ENCODE measurements at regions not wholly inside any gene's neighbourhood (a gene's known extent, or its start where the extent isn't known, plus 50 kb on each side); places are given as distances from the start of the nearest gene placed in this dataset.
"Not testable (repeated sequence)": the region's sequence is repeated elsewhere in the genome, so short reads cannot be mapped to it uniquely, and the experiment has no call there.

DNA sequence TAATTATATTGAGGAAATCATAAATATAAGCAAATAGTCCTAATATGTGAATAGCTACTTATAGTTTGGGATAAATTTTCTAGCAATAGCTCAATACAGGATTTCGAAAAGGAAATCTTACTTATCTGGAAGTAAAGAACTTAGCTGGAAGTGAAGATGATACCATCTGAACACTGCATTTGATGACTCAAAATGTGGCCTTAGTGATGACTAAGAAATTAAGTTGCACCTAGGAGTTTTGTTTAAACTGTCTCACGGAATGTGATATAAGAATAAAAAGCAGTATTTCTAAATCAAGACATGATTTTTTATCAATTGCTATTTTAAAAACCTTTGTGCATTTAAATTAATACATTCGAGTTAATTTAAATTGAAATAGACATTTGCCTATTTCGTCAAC is 91.2 kb downstream of the EOMES start:
- DNase-seq (ENCODE audit: low spot score) (no peak), FAIRE-seq (no peak)

DNA sequence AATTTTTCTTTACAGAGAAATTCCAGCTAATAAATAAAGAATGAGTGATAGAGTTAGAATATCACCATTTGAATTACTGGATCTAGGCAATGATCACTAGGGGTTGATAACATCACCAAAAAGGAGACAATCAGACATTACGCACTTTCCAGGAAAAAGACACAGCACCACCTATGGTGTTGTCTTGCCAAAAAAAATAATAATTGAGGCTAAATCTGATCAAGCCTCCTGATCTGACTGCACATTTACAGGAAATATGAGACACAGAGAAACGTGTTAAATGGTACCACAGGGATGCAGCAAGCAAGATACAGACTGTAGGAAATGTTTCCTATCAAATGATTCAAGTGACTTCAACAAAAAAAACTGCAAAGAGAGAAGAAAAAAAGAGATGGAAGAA is 92.8 kb downstream of the EOMES start:
- DNase-seq (ENCODE audit: low spot score) (no peak), FAIRE-seq (no peak)

DNA sequence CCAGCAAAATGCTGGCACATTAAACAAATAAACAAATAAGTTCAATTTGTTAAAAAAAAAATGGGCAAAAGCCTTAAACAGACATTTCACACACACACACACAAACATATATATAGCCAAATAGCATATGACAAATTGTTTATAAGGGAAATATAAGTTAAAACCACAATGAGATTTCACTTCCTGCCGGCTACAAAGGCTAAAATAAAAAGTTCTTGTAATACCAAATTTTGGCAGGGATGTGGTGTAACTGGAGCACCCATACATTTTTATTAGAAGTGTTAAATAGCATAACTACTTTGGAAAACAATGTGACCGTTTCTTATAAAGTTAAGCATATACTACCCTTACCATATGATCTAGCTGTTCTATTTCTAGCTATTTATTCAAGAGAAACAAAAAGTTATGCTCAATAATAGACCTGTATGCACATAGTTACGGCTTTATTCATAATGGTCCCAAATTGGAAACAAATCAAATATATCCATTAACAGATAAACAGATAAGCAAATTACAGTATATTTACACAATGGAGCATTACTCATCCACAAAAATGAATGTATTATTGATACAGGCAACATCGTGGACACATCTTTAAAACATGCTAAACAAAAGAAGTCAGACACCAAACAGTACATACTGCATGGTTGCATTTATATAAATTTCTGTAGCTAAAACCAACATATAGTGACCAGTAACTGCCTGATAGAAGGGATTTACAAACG is 93.9 kb downstream of the EOMES start:
- DNase-seq (ENCODE audit: low spot score) = no peak
- FAIRE-seq = no peak

DNA sequence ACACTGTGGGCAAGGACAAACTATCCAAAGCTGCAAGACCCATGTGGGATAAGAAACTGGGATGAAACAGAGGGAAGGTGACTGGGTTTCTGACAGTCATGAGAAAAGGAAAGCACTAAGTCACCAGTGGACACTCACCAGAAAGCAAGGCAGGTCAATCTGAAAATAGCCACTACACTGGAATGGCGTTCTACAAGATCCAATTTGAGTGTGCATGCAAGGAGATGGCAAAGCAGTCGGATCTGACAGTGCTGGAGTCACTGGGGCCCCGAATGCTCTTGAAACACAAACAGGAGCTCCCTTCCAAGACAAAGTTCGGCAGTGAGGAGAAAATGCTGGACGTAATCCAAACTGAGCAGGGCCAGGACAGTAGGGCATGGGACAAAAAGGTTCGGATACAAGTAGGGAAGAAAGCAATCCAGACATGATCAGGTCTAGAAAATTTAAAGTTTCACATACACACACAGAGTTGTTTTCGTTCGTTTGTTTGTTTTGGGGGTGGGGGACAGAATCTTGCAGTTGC is 95.5 kb downstream of the EOMES start:
- DNase-seq (ENCODE audit: low spot score) (no peak), FAIRE-seq (no peak)

DNA sequence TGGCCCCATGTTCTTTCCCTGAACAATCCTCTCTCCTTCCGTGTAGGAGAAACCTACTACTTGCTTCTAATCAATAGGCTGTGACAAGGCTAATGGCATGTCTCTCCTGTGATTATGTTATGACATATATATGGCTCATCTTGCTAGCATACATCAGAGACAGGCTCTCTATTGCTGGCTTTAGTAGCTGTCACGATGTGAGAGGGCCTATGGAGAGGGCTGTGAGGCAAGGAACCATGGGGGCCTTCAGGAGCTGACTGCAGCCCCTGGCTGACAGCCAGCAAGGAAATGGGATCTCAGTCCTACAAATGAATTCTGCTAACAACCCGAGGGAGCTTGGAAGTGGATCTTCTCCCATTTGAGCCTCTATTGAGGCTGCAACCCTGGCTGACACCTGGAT is 96.3 kb downstream of the EOMES start:
- FAIRE-seq (no peak), DNase-seq (ENCODE audit: low spot score) (no peak)

DNA sequence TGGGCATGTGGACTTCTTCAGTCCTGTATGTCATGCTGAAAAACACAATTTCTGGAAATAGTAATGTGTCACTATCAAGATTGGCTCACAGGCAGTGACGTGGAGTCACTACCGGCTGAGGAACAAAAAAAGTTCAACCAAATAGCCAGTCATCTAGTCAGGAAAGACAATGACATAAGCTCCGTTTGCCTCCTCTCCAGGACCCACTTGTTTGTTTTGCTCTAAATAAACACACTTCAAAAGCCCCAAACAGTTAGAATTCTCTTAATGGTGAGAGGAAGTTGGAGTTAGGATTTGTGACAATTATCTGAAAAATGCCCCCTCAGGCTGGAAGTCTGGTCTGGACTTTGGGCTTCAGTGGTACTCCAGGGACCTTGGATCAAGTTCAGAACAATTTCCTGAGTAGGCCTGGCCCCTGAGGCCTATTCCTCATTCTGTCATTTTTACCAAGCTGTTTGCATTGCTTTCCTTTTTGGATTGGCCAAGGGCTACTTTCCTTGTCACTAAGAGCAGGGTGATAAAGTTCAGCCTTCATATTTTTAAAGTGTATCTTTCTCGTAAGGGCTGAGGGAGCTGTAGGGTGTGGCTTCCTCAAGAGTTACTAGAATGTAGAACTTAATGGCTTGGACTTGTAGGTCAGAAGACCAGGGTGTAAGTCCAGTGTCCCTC is 98.9 kb downstream of the EOMES start:
- no peak for FAIRE-seq
- no peak for DNase-seq (ENCODE audit: low spot score)

DNA sequence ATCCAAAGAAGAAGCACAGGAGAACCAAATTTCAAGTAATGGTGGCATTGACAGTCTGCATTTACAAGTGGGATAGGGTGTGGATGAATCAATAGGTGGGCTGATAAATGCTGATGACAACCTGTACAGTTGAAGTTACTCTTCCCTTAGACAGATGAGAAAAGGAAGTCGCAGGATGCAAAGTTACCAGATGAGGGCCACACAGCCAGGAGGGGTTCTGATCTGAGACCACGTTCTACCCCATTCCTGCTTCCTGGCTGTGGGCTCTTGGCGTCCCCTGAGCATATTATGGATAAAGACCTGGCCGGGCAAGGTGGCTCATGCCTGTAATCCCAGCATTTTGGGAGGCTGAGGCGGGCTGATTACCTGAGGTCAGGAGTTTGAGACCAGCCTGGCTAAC is 104.6 kb downstream of the EOMES start:
- FAIRE-seq = no peak
- no peak for DNase-seq (ENCODE audit: low spot score)

DNA sequence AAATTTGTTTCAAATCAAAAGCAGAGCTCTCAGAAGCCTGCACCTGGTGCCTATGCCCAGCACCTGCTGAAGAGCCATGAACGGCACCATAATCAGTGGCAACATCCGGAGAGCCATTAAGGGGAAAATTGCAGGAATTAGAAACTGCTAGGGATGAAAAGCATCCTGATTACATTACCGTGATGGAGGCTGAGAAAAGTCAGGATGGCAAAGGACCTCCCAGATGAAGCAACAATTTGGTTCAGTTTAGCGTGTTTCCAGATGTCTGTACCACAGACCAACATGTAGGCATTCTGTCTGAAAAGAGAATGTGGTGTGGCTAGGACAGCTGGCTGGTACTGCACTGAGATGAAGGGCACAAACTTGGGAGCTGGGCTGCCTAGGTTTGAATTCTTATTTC is 106.1 kb downstream of the EOMES start:
- DNase-seq (ENCODE audit: low spot score) (no peak), FAIRE-seq (no peak)

DNA sequence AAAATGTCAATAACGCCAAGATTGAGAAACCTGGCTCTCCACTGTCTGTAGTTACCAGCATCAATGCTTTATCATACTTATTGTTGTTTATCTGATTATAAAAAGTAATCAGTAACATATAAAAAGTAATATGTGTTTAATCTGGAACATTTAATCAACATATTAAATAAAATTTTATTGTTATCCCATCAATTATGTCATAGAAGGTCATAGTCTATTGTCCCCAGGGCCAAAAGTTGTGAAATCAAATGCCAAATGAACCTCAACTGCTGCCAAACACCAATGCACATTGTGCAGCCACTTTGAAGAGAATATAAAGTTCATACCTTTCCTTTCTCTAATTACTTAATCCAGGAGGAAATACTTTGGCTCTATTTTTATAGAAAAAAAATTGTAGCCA is 106.6 kb downstream of the EOMES start:
- no peak for DNase-seq (ENCODE audit: low spot score)
- no peak for FAIRE-seq

DNA sequence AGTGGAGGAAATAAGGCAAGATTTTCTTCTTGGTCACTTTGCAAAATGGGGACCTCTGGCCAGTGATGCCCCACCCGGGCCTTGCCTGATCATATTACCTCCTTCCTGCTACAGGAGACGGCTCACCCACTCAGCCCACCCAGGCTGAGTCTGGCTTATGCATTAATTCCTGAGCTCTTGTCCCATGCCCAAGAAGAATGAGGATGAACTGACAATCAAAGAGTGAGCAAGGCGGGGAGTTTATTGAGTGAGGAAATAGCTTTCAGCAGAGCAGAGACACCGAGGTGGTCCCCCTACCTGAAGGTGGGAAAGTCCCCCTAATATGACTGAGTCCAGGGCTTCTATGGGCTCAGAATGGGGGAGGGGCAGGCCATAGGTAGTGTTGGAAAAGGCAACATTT is 107.5 kb downstream of the EOMES start:
- no peak for FAIRE-seq
- no peak for DNase-seq (ENCODE audit: low spot score)

DNA sequence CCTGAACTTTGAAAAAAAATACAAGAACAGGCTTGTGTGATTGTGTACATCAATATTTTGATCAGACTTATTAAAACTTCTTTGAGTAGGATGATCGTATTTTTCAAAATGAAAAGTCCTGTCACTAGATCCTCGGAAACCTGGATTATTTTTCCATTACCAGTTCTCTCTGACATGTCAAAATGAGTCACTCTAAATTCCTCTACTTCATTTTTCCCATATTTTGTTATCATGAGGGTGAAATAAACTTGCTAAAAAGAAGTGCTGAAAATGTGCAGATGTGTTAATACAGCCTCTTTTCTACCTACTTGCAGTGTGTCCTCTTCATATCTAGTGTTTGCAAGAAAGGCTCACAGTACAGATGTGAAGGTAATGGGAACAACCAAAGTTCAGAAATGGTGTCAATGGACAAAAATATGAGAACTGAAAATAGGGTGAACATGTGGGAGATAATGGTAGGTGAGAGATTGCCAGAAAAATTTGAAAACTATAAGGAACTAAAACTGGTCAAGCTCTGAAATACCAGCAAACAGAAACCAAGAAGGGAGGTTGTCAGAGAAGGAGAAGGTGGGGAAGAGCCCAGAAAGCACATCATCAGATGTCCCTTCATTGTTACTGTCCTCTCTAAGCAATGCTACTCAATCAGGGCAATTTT is 108.2 kb downstream of the EOMES start:
- DNase-seq (ENCODE audit: low spot score) (no peak), FAIRE-seq (no peak)

DNA sequence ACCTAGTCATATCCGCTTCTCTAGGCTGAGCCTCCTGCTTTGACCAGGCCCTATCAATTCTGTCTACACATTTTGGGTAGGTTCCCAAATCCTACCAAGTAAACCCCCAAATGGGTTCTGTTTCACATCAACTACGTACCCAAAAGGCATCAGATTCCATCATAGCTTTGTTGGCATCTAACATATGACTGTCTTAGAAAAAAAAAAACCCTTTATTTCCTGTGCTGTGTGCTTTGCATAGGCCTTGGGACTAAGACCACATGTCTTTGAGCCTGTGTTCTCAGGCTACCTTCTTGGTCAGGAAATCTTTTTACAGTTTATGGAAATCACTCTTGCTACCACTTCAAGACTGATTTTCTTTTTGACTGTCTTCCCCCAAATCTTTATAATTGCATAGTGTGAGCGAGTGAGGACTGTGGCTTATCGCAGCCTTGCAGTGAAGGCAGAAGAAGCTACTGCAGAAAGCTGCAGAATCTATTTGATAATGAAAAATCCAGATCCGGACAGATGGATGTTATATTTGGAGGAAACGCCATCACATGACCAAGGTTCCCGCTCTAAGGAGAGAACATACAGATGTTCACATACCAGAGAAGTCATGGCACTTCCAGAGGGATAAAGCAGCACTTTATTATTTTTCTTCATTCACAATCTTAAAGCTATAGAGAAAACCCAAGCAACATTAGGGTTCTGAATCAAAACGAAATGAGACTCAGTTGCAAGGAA is 111.2 kb downstream of the EOMES start:
- FAIRE-seq (no peak), DNase-seq (ENCODE audit: low spot score) (no peak)

DNA sequence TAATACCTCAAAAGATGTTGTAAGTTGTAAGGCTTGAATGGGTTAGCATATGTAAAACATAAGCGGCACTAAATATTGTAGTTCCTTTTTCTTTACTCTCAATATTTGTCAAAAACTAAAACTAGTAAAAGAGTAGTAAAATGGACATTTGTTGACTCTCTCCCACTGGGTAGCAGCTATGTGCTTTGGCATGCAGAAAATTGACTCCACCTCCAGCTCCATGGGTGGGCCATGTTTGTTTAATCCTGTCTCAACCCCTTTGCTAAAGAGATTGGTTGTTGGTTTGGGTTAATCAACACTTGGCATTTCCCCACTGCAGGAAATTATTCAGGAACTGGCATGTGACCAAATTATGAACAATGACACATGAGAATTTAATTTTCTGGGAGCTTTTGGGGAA is 114.8 kb downstream of the EOMES start:
- DNase-seq (ENCODE audit: low spot score) (no peak), FAIRE-seq (no peak)

DNA sequence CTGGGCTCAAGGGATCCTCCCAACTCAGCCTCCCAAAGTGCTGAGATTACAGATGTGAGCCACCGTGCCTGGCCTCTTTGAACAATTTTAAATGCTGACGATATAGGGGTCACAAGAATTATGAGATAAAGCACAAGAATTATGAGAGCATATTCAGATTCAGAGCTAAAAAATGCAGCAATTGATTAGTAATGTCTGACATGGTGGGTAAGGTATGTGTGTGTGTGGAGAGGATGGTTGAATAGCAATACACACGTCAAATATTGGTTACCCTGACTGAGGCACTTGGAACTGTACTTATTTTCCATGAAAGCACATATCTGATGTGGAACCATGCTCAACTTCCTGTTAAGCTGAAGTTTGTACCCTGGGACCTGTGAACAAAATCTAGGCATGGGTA is 115.6 kb downstream of the EOMES start:
- FAIRE-seq (no peak), DNase-seq (ENCODE audit: low spot score) (no peak)

DNA sequence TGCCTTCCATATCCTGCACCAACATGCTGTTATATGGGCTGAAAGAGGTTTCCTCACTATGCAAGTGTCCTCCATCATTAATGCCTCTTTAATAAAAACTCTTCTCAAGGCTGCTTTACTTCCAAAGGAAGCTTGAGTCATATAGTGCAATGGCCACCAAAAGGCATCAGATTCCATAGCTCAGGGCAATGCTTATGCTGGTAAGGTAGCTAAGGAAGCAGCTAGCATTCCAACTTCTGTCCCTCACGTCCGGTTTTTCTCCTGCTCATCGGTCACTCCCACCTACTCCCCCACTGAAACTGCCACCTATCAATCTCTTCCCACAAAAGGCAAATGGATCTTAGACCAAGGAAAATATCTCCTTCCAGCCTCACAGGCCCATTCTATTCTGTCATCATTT is 117.1 kb upstream of the SLC4A7 start:
- DNase-seq (ENCODE audit: low spot score); FAIRE-seq: not testable (repeated sequence)

DNA sequence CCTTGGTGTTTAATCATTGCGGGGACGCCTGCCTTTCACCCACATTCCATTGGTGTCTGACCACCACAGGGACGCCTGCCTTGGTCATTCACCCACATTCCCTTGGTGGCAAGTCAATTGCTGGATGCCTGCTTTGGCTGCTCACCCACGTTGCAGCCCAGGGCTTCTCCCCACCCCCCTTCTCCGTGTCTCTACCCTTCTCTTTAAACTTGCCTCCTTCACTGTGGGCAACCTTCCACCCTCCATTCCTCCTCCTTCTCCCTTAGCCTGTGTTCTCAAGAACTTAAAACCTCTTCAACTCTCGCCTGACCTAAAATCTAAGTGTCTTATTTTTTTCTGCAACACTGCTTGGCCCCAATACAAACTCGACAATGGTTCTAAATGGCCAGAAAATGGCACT is 115.6 kb upstream of the SLC4A7 start:
- not testable (repeated sequence) for FAIRE-seq; DNase-seq (ENCODE audit: low spot score)

DNA sequence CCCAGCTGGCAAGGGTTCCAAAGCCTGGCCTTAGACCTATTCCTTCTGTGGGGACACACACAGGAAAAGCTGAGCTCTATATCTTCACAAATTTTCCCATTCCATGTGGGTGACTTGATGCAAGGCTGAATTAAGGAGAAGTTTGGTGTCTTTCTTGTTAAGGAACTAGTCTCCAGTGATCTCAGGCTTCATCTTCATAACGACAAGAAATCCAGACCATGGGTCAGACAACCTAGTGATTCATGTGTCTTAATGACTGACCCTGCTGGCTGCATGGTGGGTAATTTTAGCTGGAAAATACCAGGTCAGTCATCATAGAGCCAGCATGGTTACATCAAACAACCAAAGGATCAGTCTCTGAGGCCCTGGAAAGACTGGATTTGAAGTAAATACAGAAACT is 112.7 kb upstream of the SLC4A7 start:
- no peak for DNase-seq (ENCODE audit: low spot score)
- FAIRE-seq = no peak

DNA sequence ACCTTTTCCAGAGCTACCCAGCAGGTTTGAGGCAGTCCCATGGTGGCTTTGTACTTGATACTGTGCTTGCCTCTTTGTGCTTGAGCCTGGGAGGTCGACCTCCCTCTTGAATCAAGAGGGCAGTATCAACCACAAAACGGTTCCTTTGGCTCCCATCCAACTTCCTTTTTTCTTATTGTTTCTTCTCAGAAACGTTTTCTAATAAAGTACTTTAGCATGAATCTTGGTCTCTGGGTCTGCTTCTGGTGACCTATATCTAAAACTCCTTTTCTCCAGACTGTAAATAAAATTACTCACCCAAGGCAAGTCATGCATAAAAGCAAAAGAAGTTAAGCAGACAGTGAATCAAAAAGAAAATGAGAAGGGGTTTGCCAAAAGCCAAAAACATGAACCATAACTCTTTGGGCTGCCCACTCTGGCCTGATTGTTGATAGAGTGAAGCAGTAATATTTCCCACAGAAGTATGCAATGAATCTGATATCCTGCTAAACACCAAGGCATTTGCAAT is 112.2 kb upstream of the SLC4A7 start:
- DNase-seq (ENCODE audit: low spot score) = no peak
- FAIRE-seq = no peak

DNA sequence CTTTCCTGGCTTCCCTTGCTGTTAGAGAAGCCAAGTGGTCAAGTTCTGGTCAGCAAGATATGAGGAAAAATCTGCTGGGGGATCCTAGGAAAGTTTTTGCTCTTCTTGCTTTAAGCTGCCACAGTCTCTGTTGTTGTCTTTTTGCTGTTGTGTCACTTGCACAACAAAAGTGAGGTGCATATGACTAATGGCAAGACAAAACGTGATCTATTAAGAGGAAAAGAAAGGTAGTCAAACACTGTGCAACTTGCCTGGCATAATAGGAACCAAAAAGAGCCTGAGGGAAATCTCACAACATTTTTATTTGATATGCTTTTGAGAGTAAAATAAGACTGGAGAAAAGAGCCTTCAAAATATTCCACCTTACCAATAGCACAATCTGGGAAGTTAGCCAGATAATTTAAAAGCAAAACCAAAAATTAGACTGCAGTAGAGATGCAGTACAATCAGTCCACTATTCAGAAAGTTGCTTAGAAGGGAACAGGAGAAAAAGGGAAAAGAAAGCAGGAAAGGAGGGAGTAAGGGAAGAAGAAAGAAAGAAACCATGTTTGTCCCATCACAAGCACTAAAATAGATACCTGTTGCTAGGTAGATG is 110.0 kb upstream of the SLC4A7 start:
- FAIRE-seq = no peak
- no peak for DNase-seq (ENCODE audit: low spot score)

DNA sequence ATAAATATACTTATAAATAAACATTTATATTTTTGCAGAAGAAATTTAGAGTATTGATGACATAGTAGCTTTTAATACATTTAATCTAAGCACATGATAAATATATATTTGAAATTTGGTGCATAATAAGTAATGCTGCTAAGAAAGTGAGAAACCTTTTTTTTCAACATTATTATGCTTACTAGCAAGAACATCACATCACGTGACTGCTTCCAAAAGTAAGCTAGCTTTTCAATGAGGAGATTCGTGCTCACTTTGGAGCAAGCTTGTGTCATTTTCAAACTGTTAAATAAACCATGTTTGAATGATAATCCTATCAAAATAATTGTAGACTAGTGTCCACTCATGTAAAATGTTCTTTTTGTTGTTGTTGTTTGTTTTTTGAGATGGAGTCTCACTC is 109.0 kb upstream of the SLC4A7 start:
- no peak for FAIRE-seq
- DNase-seq (ENCODE audit: low spot score) = no peak

Measured in urothelium cell line (cell line).